Erythroblast (primary cell): ENCODE measurements at regions not wholly inside any gene's neighbourhood (a gene's known extent, or its start where the extent isn't known, plus 50 kb on each side); places are given as distances from the start of the nearest gene placed in this dataset.

Experiments used
- GATA1 ChIP-seq: IDR thresholded peaks from 2 replicates; pipeline ENCODE4 v1.6.1; 2011; ENCODE audit warnings: low read depth, mild to moderate bottlenecking, control low read depth, low read length, moderate library complexity
- POLR2A ChIP-seq: IDR thresholded peaks from 2 replicates; pipeline ENCODE4 v1.6.1; 2011; ENCODE audit warnings: mild to moderate bottlenecking, low read length

DNA sequence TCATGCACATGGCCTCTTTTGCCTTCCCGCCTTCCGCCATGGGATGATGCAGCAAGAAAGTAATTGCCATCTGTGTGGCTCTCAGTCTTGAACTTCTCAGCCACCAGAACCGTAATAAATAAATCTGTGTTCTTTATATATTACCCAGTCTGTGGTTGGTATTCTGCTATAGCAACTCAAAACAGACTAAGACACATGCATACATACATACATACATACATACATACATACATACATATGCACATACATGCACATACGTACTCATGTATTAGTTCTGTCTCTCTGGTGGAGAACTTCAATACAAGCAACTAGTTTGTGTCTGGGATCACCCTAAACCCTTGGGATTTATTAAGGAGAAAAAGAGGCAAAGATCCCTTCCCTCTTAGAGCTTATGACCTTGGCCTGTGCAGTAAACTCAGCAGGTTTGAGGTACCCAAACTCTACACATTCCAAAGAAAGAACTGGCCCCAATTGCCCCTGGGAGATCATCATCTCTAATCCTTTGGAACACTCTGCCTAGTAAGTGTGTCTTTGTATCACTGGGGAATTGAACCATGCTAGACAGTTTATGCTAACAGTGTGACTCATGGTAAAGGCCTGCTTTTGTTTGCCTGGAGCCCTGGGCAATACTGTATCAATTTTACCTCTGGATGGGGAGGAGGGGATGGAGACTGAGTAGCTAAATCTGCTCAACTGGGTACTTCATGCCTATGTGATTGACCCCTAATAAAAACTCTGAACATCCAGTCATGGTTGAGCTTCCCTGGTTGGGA lies 115.6 kb upstream of the LMCD1 start:
- TF ChIP-seq POLR2A = no peak
- no peak for TF ChIP-seq GATA1
